ENCODE measurements at regions not wholly inside any gene's neighbourhood (a gene's known extent, or its start where the extent isn't known, plus 50 kb on each side); places are given as distances from the start of the nearest gene placed in this dataset.

GRCh38 chrX:40267334-40268187 is 169.8 kb upstream of the BCOR start:
- no peak for DNase-seq

DNA sequence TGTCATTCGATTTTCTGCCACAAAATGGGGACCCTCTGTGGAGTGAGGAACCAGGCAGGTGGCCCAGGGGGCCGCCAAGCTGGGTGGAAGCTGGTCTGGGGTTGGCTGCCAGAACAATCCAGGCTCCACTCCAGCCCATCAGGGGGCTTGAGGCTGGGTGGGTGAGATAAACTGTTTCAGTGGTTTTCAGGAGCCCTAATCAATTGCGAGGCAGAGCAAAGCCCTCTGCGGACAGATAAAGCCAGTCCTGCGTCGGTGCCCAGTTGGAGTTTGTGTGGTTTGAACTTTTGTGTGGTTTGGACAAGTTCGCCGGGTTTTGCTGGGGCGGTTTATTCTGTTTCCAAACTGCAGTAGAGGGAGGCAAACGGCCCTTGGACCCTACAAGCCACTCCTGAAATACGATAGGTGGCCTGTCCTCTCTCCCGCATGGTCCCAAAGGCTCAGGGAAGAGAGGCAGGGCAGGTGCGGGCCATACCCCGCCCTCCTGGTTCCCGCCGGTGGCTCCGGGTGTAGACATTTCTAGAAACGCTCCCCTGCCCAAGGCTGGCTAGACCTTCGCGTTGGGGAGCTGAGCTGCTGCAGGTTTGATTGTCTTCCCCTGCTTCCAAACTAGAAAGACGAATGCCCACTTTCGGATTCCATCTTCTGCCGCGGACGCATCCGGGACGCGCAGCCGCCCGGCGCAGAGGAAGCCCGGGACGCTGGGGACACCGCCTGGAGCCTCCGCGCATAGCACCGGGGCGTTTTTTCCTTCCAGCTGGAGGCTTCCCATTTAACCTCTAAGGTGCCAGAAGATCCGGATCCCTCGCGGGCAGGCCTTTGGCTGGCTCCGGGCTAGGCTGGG is 169.0 kb upstream of the BCOR start:
- DNase-seq = peak; percentile 63

DNA sequence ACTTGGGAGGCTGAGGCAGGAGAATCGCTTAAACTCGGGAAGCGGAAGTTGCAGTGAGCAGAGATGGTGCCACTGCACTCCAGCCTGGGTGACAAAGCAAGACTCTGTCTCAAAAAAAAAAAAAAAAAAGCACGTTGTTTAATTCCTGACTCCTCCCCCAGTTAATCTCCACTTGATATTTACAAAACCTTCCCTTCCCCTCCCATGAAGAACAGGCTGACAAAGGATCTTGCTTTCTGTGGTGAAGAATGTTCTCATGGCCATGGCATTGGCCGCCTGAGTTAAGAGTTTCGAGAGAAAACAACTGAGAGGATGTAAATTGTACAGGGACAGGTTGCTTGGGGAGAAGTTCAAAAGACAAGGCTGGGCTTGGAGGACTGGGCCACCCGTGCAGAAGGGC is 168.2 kb upstream of the BCOR start:
- DNase-seq = no peak

DNA sequence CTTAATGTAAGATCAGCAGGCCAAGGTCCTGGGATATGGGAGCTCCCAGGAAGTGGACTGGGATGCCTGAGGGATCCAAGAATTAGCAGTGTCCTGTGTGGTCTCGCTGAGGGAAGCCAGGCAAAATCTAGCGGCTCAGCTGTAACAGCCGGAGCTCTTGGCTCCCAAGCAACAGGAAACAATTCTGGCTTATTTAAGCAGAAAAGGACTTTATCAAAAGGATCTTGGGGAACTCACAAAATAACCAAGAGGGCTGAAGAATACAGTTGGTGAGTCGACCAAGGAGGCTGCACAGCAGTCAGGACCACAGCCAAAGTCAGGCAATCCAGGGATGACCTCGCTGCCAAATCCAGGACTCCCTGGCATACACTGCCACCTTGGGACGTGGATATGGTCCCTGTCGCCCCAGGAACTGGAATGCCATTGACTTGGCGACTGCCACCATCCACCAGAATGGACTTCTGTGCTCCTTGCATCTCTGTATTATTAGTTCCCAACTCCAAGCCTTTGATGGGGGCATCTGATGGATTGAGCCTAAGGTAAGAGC is 165.3 kb upstream of the BCOR start:
- DNase-seq = no peak

DNA sequence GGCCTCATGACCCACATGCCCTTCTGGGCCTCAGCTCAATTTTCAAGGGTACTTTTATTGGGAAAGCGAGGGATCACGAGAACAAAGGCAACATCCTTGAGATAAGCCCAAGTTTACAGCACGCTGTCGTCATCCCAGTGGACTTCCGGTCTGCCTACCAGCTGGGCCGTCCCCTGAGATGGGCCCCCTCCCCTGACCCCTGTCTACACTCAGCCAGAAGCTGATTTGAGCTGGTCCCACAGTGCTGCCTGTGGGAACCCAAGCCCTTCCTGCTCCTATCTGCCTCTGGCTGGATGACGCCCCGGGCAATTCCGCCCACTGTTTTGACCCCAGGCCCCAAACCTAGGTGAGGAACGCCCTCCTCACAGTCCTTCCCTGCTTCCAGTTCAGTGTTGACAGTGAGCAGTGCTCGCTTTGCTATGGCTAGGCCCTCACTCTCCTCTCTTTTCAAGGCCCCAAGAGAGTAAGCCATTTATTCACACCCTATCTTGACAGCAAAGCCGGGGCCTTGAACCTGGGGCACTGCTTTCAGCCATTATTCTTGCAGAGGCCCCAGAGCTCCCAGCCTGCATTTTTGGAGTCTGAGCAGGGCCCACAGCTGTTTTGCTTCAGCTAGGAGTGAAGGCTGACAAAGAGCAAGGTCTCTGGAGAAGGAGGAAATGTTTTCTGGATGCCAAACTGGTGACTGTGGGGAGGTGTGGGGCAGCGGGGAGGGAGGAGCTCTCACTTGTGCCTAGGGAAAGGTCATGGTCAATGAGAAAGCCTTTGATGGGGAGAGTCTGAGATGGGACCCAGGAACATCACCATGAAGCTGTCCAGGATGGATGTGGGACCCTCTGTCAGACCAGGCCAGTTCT is 164.6 kb upstream of the BCOR start:
- no peak for DNase-seq

DNA sequence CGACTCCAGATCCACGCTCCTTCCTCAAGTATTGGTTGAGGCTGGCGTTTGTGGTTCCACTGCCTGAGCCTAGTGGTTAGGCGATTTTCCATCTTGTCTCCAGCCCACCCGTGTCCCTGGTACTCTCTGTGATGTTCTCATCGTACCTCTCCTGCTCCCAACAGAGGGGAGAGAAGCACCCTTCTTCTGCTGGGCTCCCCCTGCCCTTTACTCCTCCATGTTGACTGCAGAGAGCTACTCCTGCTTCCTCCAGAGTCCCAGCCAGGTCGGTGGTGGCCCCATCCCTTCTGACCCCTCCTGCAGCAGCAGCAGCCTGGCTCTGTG is 164.0 kb upstream of the BCOR start:
- no peak for DNase-seq

DNA sequence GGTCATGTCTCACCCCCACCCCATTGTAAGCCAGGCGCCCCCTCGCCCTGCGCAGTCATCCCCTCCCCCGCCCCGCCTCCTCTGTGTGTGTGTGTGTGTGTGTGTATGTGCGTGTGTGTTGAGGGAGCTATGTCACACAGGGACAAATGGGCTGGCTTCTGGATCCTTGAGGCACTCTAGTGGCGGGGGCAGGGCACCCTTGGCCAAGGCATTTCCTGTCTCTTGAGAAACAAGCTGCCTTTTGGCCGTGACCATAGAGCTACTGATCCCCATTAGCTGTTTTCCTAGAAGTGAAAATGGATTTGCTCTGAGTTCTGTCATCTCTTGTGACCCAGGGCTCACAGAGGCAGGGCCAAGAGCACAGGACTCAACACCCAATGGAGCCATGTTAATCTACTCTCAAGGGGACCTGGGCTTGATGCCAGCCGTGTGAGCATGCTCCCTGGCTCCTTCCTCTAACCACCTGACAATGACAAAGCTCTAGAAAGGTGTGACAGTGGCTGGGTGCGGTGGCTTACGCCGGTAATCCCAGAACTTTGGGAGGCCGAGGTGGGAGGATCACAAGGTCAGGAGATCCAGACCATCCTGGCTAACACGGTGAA is 162.5 kb upstream of the BCOR start:
- DNase-seq = no peak

DNA sequence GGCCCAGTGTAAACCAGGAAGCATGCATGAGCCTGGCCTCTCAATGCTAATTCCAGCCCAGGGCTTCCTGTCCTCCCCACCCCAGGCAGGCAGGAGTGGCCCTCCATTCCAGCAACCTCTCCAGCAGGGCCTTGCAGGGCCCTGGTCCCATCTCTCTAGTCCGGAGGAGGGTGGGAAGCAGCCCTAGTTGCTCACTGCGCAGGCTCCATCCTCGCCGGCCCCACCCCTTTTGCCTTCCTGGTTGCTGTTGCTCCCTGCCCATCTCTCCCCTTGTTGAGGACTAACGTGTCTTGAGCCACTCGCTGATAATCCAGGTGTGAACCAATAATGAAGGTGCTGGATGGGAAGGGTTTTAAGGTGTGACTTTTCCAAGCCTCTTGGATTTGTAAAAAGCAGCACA is 161.2 kb upstream of the BCOR start:
- DNase-seq = no peak

DNA sequence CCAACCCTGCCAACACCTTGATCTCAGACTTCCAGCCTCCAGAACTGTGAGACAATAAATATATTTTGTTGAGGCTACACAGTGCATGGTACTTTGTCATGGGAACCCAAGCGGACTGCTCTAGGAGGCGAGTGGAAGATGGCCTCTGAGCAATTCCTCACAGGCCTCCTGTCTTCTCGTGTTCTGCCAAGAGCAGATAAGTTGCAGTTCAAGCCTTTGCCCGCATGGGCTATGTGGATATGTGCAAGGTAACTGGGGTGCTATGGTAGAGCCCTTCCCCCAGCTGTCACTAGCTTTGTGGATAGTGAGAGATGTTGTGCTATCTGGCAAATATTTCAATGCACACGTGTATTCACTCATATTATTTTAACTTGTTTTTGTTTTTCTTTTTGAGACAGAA is 156.0 kb upstream of the BCOR start:
- DNase-seq = no peak

GRCh38 chrX:40249582-40249981 is 151.8 kb upstream of the BCOR start:
- no peak for DNase-seq

DNA sequence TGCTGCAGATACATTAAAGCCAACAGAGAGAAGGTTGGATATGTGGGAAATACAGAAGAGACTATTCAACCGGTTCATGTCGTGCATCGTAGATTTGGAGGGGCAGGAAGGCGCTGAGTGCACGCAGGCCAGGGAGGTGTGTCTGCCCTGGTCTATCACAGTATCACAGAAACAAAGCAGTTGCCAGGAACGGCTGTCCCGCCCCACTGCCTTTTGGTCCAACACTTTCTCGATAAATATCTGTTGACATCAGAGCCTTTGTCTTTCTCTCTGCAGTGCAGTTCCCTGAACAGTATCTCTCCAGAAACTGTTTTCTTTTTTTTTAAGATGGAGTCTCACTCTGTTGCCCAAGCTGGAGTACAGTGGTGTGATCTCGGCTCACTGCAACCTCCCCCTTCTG is 151.1 kb upstream of the BCOR start:
- no peak for DNase-seq

DNA sequence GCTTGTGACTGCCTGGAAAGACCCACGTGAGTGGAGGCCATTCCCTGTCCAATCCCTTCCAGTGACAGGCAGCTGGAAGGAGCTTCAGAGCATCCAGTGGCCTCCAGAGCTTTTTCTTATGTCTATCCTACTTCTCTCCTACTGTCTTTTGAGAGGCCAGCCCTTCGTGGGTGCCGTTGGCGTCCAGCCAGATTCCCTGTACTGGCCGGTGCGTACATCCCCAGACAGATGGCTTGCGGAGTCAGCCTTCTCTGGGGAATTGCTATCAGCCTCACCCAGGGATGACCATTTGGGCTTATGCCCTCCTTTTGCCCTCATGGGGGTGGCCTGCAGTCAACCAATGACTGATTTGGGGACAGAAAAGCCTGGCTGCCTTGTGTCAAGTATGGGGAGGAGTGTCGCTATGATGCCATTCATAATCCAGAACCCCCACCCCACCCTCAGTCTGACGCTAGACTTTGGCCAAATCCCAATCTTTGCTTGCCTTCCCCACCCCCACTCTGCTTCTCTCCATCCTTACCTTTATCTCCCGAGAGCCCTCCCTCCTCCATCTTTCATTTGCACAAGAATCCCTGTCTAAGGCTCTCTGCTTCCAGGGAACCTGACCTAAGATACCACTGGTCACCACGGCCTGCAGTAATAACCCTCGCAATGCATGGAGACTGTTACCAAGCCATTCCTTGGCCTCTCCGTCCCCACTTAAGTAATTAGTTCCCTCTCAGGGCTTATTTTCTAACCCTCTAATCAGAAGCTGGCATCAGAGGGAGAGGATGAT is 150.3 kb upstream of the BCOR start:
- no peak for DNase-seq

GRCh38 chrX:40247382-40247781 is 149.6 kb upstream of the BCOR start:
- no peak for DNase-seq

DNA sequence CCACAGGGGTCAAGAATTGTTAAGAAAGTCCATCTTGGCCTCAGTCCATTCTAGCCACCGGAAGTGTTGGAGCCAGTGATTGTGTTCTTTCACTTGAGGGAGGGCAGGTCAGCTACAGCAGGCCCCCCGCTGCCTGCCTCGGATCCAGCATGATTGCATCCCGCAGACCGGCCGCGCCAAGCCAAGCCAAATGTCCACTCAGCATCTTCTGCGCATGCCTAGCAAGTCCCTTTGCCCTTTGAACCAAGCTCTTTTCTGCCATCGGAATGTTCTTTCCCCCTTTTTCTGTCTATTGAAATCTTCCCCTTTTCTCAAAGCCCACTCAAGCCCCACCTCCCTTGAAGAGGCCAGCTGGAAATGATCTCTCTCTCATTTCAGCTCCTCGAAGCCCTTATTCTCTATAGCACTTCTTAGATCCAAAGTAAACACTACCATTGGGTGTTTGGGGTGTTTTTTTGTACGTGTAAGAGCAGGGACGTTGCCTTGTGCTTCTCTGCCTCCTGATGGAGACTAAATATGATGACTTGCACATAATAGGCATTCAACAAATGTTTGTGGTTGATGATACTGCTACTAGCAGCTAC is 147.8 kb upstream of the BCOR start:
- no peak for DNase-seq

- no peak for DNase-seq
Measured at GRCh38 chrX:40244980-40245379, 147.2 kb upstream of the BCOR start.

DNA sequence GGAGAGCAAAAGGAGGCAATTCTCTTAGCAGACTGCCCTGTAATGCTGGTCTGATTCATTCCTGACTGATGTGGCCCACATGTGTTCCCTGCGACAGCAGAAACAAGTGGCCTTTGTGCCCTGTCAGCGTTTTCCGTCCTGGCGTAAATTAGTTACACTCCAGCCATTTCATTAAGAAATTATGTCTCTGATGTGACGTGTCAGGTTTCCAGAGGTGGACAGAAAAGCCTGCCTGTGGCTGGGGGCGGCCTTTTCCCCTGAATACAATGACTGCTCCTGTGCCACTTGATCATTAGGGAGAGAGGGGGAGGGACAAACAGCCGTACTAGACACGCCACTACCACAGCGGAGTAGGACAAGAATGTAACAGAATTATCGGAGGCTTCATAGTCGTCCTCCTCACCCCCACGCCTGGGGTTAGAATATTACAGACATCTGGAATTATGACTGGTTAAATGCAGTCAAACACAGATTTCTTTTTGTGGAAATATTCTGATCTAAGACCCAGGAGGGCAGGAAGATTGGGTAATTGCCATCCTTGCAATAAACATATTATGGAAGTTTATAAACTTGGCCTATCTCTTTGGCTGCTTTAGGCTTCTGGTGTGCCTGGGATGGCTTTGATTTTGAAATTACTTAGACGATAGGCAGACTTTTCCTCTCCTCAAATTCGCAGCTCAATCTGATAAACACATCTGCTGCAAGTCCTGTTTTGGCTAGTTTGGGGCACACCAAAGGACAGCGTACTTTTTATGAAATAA is 146.2 kb upstream of the BCOR start:
- DNase-seq = no peak

GRCh38 chrX:40240844-40241243 is 143.1 kb upstream of the BCOR start:
- DNase-seq = peak; percentile 8

GRCh38 chrX:40237731-40238178 is 140.0 kb upstream of the BCOR start:
- DNase-seq = no peak

DNA sequence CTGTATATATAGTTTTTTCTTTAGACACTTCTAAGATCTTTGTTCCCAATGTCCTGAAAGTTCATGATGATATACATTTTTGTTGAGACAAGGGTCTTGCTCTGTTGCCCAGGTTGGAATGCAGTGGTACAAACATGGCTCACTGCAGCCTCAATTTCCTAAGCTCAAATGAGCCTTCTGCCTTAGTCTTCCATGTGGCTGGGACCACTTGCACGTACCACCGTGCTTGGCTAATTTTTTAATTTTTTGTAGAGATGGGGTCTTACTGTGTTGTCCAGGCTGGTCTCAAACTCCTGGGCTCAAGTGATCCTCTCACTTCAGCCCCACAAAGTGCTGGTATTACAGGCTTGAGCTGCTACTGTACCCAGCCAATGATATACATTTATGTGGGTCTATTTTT is 132.9 kb upstream of the BCOR start:
- no peak for DNase-seq

DNA sequence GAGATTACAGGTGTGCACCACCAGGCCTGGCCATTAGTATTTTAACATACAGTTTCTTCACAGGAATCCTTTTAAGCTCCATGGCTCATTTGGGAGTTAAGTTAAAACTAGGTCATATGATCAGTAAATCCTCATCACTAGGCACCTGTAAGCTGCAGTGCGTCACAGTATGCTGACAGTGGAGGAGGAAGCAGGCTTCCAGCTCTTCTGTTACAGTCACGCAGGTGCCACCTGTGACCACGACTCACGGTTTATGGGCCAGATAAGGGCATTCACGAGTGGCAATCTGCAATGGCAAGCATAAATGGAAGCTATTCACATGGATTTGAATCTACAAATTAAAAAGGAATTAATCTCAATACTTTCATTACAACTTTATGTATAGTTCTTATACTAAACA is 129.4 kb upstream of the BCOR start:
- no peak for DNase-seq

DNA sequence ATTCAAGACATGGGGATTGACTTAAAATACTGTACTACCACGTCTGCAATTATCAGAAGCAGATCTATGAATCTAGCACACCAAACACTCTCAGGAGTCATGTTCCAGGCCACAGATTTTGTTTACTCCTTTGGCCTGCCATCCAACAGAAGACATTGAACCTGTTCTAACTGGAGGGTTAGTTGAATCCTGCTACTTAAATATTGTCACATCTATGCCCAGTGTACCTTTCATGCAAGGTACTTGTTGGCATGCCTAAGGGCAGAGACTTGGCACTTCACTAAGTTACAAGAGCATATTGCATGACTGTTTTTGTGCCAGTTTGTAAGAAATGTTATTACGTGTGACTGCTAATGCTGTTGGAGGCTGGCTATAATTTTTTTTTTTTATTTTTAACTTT is 126.9 kb upstream of the BCOR start:
- no peak for DNase-seq
